ENCODE measurements at regions not wholly inside any gene's neighbourhood (a gene's known extent, or its start where the extent isn't known, plus 50 kb on each side); places are given as distances from the start of the nearest gene placed in this dataset.

- DNase-seq: no peak
Observed at GRCh38 chr9:11338130-11338529, 725.3 kb upstream of the PTPRD start.

GRCh38 chr9:11340654-11341053, 727.9 kb upstream of the PTPRD start:
- no peak for DNase-seq

- no peak for DNase-seq
Observed at GRCh38 chr9:11347437-11347836, 734.6 kb upstream of the PTPRD start.

DNA sequence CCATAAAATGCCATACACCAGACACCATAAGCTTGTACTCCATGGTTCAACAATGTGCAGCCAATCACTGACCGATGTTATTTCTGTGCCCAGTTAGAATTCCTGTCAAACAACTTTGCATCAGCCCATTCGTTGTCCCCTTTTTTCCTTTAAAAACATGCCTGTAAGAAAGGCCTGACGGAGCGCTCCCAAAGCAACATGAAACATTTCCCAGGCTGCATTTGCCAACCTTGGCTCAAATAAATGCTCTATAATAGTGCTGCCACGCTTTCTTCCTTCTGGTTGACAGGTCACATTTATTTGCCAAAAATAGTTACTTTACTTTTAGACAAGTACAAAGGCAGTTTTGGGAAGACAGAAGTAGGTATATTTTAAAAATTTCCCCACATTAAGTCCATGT, 735.6 kb upstream of the PTPRD start:
- DNase-seq: no peak

DNA sequence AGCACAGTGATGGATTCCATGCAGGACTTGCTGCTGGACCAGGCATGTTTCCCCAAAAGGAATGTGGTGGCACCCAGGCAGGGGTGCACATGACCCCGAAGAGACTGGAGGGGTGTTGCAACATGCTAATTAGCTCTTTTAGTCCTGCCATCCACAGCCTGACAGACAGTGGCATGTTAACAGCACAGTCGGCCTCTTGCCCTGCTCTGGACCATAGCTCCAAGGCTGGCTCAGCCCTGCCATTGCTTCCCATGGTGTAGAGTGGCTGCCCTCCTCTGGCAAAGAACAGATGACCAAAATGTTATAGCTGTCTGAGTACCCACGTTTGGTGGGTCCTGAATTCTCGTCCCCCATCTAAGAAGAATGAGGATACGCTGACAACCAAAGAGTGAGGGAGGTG, 736.4 kb upstream of the PTPRD start:
- no peak for DNase-seq

GRCh38 chr9:11352612-11353011, 739.8 kb upstream of the PTPRD start:
- no peak for DNase-seq

GRCh38 chr9:11356067-11356466, 743.3 kb upstream of the PTPRD start:
- no peak for DNase-seq

- DNase-seq: no peak
Observed at GRCh38 chr9:11366585-11367129, 753.9 kb upstream of the PTPRD start.

- no peak for DNase-seq
Observed at GRCh38 chr9:11374926-11375325, 762.1 kb upstream of the PTPRD start.

- DNase-seq: no peak
Observed at GRCh38 chr9:11402621-11403020, 789.8 kb upstream of the PTPRD start.

- no peak for DNase-seq
Observed at GRCh38 chr9:11414241-11414640, 801.4 kb upstream of the PTPRD start.

DNA sequence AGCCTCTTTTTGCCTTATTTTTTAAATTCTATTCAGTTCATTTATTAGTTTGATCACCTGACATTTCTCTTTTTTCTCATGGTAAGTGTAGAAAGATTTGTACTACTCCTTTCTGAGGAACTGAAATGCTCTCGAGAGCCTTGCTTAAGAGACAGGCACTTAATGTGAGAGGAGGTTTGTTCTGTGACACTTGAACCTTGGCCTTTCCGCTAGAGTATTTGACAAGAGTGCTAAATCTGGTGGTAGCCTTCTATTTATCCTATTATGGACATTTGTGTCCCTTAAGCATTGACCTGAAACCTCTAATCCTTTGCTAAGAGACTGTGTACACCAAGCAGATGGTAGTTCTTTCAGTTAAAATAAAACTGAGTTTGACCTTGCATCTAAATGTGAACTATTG, 805.0 kb upstream of the PTPRD start:
- no peak for DNase-seq

GRCh38 chr9:11431490-11431889, 818.7 kb upstream of the PTPRD start:
- DNase-seq: no peak

DNA sequence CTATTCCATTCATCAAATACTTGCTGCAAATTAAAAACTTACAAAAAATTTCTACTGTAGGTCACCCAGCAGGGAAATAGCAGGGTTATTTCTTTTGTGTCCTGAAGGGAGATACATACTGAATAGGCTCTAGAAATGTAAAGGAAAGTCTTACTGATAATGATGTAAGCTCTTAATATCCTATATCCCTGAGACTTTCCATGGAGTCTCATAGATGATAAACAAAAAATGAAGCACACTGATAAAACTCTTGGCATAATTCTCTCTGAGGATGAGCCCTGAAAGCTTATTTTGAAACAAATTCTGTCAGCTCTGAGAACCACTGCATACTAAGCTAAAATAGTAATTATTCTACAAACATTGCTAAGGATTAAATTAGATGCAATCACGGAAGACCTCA, 819.6 kb upstream of the PTPRD start:
- no peak for DNase-seq

GRCh38 chr9:11443631-11444030, 830.8 kb upstream of the PTPRD start:
- DNase-seq: no peak

GRCh38 chr9:11457825-11458790, 845.3 kb upstream of the PTPRD start:
- no peak for DNase-seq

DNA sequence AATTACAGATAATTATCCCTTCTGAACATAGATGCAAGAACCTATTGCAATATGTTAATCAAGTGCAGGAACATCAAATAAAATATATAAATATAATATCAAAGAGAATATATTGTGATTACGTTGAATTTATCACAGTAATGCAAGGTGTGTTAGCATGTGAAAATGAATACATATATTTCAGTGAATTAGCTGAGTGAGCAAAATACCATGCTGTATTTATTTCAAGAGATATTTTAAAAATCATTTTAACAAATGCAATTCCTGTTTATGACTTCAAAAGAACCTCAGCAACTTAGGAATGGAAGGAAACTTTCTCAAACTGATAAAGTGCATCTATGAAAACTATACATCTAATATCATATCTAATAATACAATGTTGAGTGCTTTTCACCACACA, 856.9 kb upstream of the PTPRD start:
- no peak for DNase-seq

DNA sequence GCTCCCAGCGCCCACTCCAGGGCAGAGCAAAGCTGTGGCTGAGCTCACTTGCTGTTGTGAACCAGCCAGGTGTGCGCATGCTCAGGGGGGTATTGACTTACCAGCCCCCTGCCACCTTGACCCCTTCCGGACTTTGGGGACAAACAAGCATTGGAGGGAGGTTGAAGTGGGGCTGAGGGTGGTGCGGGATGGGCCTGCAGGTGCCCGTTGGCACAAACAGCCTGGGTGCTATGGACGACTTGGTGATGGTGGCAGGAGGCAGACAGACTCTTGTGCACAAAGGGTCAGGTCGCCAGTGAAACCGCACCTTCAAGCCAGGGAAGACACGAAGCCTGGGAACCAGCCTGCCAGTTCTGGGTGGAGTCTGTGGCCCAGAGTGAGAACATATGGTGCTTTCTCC, 858.5 kb upstream of the PTPRD start:
- DNase-seq: no peak

DNA sequence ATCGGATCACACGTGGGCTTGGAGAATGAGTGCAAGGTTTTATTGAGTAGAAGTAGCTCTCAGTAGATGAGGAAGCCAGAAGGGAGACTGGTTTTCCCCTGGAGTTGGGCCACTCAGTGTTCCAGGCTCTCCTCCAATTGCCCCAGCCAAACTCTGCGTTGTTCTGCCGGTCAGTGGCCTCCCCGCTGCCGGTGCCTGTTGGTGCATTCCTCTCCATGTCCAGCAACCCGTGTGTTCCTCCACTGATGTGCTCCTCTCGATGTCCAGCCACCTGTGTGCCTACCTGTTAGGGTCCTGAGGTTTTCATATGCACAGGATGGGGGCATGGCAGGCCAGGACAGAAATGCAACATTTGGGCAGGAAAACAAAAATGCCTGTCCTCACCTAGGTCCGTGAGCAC, 888.0 kb upstream of the PTPRD start:
- no peak for DNase-seq

GRCh38 chr9:11506980-11507379, 894.2 kb upstream of the PTPRD start:
- no peak for DNase-seq

DNA sequence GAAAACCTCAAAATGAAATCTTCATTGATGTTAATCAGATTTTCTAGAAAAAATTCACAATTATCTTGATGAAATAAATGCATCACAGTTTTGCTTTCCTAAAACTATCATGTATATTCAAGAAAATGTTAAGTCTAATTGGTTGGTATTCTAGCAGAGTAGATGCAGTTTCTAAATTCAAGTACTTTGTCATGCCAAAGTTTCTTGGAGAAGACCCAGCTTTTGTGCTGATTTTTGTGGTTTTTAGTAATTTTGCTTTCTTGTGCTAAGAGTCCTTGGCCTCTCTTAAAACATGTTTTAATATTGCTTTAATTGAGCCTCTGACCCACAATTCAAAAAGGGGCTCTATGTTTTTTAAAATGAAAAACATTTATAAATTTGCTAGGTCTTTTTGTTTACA, 924.8 kb upstream of the PTPRD start:
- no peak for DNase-seq

DNA sequence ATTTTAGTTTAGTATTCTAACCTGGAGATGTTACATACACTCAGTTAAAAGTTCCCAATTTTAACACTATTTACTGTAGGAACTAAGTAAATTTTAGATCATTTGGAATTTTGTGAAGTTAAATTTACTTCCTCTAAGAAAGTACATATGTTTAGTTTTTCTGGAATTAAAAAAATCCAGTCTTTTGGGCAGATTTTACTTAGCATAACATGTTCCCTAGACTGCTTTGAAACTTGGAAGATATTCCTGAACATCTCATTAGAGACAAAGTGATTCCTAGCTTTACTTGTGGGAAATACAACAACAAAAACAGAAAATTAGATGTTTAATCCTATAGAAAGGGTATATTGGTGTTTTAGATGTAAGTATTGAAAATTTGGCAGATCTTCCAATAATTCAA, 930.0 kb upstream of the PTPRD start:
- DNase-seq: no peak

DNA sequence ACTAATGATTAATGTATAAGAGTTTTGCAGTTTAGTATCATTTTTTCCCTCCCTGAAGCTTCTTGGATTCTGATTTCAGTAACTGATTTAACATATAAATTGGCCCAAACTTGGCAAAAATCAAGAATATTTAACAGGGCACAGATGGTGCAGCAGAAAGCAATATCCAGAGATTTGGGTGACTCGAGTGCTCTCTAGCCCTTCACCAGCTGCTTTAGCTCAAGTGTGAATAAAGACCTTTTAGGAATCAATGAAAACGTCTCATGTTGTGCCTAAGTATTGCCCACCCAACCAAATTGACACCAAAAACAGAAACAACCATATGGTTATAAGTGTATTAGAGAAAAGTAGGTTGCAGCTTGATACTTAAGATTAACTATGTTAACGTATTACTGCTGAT, 933.4 kb upstream of the PTPRD start:
- no peak for DNase-seq

GRCh38 chr9:11549311-11549794, 936.6 kb upstream of the PTPRD start:
- DNase-seq: no peak

DNA sequence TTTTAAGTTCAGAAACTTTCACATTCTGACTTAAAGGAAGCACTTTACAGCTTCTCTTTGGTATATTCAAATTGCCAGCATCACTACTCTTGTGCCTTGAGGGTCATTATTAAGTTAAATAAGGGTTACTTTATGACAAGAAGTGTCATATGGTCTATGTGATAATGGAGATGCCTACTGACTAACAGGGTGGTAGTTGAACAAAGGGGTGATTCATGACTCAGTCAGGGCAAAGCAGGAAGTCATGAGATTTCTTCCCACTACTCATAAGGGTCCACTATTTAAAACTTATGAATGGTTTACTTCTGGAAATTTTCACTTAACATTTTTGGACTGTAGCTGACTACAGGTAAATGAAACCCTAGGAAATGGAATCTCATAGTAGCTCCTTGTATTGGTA, 938.3 kb upstream of the PTPRD start:
- DNase-seq: no peak
